ENCODE measurements at regions not wholly inside any gene's neighbourhood (a gene's known extent, or its start where the extent isn't known, plus 50 kb on each side); places are given as distances from the start of the nearest gene placed in this dataset.
A peak's percentile ranks its signal among the peaks of the same experiment; 100 is the strongest.
"Not testable (repeated sequence)": the region's sequence is repeated elsewhere in the genome, so short reads cannot be mapped to it uniquely, and the experiment has no call there.

DNA sequence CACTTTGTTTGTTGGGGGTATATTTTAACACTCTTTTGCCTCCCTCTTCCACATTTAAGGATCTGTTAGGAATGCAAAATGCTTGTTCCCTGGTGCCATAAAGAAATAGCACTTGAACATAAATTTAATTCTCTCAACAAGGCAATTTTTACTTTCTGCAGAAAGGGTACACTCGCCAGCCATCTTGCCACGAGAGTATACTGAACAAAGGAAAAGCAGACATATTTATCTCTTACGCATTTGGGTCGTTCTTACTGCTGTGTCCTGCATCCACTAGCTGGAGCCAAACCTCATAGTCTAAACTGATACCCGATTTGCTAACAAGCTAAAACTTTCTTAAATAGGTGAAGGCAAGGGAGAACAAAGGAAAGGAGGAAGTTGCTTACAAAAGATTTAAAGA lies 129.5 kb downstream of the B3GNT2 start:
- TF ChIP-seq, protein P1, sequence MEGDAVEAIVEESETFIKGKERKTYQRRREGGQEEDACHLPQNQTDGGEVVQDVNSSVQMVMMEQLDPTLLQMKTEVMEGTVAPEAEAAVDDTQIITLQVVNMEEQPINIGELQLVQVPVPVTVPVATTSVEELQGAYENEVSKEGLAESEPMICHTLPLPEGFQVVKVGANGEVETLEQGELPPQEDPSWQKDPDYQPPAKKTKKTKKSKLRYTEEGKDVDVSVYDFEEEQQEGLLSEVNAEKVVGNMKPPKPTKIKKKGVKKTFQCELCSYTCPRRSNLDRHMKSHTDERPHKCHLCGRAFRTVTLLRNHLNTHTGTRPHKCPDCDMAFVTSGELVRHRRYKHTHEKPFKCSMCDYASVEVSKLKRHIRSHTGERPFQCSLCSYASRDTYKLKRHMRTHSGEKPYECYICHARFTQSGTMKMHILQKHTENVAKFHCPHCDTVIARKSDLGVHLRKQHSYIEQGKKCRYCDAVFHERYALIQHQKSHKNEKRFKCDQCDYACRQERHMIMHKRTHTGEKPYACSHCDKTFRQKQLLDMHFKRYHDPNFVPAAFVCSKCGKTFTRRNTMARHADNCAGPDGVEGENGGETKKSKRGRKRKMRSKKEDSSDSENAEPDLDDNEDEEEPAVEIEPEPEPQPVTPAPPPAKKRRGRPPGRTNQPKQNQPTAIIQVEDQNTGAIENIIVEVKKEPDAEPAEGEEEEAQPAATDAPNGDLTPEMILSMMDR (IDR thresholded peaks at IDR 0.05) = no peak
- DNase-seq (no peak), ATAC-seq (ENCODE audit: low read depth) (no peak)
- ChIA-PET POLR2A (no interaction called here), CTCF (no interaction called here)
- Mint-ChIP-seq H3K36me3 (ENCODE audit: low read depth) (peaks cover 3% of the 10 kb centered on the region), H3K9me3 (peaks cover 17% of the 10 kb centered on the region), H3K4me1 (peaks cover 7% of the 10 kb centered on the region), H3K27ac (no peak overlapping the region), H3K4me3 (no peak overlapping the region), H3K27me3 (no peaks in the 10 kb centered on the region)
- intact Hi-C loops (cut with micrococcal nuclease) = no loop called here

- ATAC-seq (ENCODE audit: low read depth) (no peak), DNase-seq (no peak)
- ChIA-PET POLR2A (no interaction called here), CTCF (interaction anchor here (0.6 kb wide), 1 partner anchor 22 kb away, joined by 3 read pairs; no protein-coding TSS in a partner anchor)
- intact Hi-C loops (cut with micrococcal nuclease) = loop anchor here (2.0 kb wide), 1 partner anchor 13 kb away; no protein-coding TSS in a partner anchor
- H3K9me3 Mint-ChIP-seq = peaks cover 9% of the 10 kb centered on the region
- no peak overlapping the region for H3K4me3 Mint-ChIP-seq
- TF ChIP-seq, protein P1 (IDR thresholded peaks at IDR 0.05) = no peak
- peaks cover 3% of the 10 kb centered on the region for H3K36me3 Mint-ChIP-seq (ENCODE audit: low read depth)
- peaks cover 25% of the 10 kb centered on the region for H3K4me1 Mint-ChIP-seq
- H3K27ac Mint-ChIP-seq = no peak overlapping the region
- no peaks in the 10 kb centered on the region for H3K27me3 Mint-ChIP-seq
These were observed 125.7 kb downstream of the B3GNT2 start for GRCh38 chr2:62321380-62322289.

DNA sequence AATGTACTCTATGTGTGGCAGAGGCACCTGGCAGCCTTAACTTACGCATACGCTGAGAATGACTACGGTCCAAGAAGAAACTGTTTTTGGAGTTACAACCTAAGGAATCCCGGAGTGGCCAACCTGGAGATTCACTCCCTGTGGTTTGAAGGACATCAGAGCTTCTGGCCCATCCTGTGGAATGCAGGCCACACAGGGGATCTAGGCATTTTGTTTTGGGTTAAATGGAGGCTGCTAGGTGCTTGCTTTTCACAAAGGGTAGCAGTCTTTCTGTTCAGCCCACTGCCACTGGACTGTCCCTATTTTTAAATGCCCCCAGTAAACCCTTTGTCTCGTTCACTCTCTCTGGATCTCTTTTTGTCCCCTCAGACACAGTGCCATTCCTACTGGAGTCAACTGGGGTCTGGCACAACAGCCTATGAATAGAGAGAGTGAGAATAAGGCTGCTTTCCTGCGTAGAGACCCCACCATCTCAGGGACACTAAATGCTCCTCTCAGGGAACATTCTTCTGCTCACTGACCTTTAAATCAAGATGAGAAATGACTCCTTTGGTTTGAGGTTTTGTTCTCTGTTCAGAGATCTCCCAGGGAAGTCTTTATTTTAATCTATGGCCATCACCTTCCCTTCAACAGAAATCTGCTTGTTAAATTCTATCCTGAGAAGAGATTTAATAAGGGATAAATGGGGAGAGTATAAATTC lies 124.9 kb downstream of the B3GNT2 start:
- H3K4me1 Mint-ChIP-seq = peaks cover 31% of the 10 kb centered on the region
- no peak overlapping the region for H3K4me3 Mint-ChIP-seq
- ChIA-PET POLR2A (no interaction called here), CTCF (no interaction called here)
- peaks cover 9% of the 10 kb centered on the region for H3K9me3 Mint-ChIP-seq
- DNase-seq (no peak), ATAC-seq (ENCODE audit: low read depth) (no peak)
- intact Hi-C loops (cut with micrococcal nuclease) = no loop called here
- TF ChIP-seq, protein P1 (IDR thresholded peaks at IDR 0.05) = no peak
- no peak overlapping the region for H3K27ac Mint-ChIP-seq
- H3K27me3 Mint-ChIP-seq = no peaks in the 10 kb centered on the region
- H3K36me3 Mint-ChIP-seq (ENCODE audit: low read depth) = peaks cover 3% of the 10 kb centered on the region

DNA sequence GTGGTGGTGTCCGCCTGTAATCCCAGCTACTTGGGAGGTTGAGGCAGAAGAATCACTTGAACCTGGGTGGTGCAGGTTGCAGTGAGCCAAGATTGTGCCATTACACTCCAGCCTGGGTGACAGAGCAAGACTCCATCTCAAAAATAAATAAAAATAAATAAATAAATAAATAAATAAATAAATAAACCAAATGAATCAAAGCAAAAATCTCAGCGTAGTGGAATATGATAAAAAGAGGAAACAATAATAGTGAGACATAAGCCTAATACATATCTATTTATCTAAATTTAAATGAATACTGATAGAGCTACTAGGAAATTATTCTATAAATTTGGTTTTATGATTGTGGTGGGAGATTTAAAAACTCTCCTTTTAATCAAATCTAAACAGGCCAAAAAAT lies 124.2 kb downstream of the B3GNT2 start:
- POLR2A ChIA-PET; intact Hi-C loops (cut with micrococcal nuclease); H3K9me3 Mint-ChIP-seq; H3K36me3 Mint-ChIP-seq (ENCODE audit: low read depth); H3K27ac Mint-ChIP-seq; ATAC-seq (ENCODE audit: low read depth); CTCF ChIA-PET; H3K27me3 Mint-ChIP-seq; DNase-seq; H3K4me3 Mint-ChIP-seq: not testable (repeated sequence)
- peaks cover 35% of the 10 kb centered on the region for H3K4me1 Mint-ChIP-seq

GRCh38 chr2:62319070-62319469 lies 123.2 kb downstream of the B3GNT2 start:
- H3K4me1 Mint-ChIP-seq = peaks cover 44% of the 10 kb centered on the region
- H3K36me3 Mint-ChIP-seq (ENCODE audit: low read depth) = no peaks in the 10 kb centered on the region
- no peaks in the 10 kb centered on the region for H3K9me3 Mint-ChIP-seq
- H3K27ac Mint-ChIP-seq = peak overlapping the region; percentile 47
- ChIA-PET CTCF (interaction anchor here (1.2 kb wide), 1 partner anchor 18 kb away, joined by 3 read pairs; no protein-coding TSS in a partner anchor), POLR2A (interaction anchor here (1.0 kb wide), 1 partner anchor 25 kb away, joined by 3 read pairs; no protein-coding TSS in a partner anchor)
- ATAC-seq (ENCODE audit: low read depth) (no peak), DNase-seq (no peak)
- intact Hi-C loops (cut with micrococcal nuclease) = no loop called here
- H3K4me3 Mint-ChIP-seq = peak overlapping the region; percentile 12
- no peaks in the 10 kb centered on the region for H3K27me3 Mint-ChIP-seq
- TF ChIP-seq, protein P1 (IDR thresholded peaks at IDR 0.05) = no peak

Data from activated B cell treated with CpG ODN at 0.5 μM for 24 hours (primary cell).